HepG2 (cell line): ENCODE measurements at regions not wholly inside any gene's neighbourhood (a gene's known extent, or its start where the extent isn't known, plus 50 kb on each side); places are given as distances from the start of the nearest gene placed in this dataset.

Experiments
- ATAC-seq: fragments of 200-7000 bp; cut with Tn5 transposase; 3 replicates; pipeline ENCODE4 v1.9.1; 2020; ENCODE audit warnings: mild to moderate bottlenecking, moderate library complexity
- BruUV-seq: library from RNA; stranded (reverse); fragments of 400-500 nt; replicated peaks from 2 replicates; lab custom pipeline; 2021; lab: Mats Ljungman, UMichigan
- CTCF ChIA-PET: fragments of 300-600 bp; formaldehyde crosslinking; extraction: SDS; loops from one replicate; lab custom pipeline; 2021; ENCODE audit warnings: low total read pairs, inconsistent platforms, low intra/inter-chr PET ratio; lab: Yijun Ruan, JAX
- POLR2A ChIA-PET: fragments of 350-600 bp; sonication (Branson Sonifier 250); formaldehyde crosslinking; loops from one replicate; lab custom pipeline; 2020; ENCODE audit warnings: antibody characterized with exemption, inconsistent platforms; lab: Yijun Ruan, JAX
- DNase-seq: peaks from one replicate; pipeline ENCODE4 v3.0.0-alpha.2; 2015; ENCODE audit warnings: low spot score
- FAIRE-seq: peaks from 3 replicates; lab custom pipeline; 2011; peaks lifted over from hg19 to GRCh38; lab: Jason Lieb, UNC
- H2AFZ ChIP-seq: one replicate; pipeline ENCODE4 v1.6.1; 2011; ENCODE audit warnings: low read length, inconsistent platforms
- H3K27ac ChIP-seq: fragments of 300-600 bp; 3 replicates; pipeline ENCODE4 v1.8.0; 2011; ENCODE audit warnings: mixed run types, mild to moderate bottlenecking, mixed read lengths, low read length, inconsistent platforms; ENCODE audit not compliant: insufficient read depth; ENCODE audit errors: extremely low read length
- H3K27me3 ChIP-seq, 2 experiments: fragments of 200-600 bp in 1 of 2; 2 replicates in 1 of 2; 3 replicates in 1 of 2; pipeline versions ENCODE4 v1.6.0 to v1.8.0; 2011; ENCODE audit warnings: low read length in 2 of 2, mild to moderate bottlenecking in 2 of 2, moderate library complexity in 2 of 2, inconsistent platforms in 1 of 2; ENCODE audit not compliant: insufficient read depth in 2 of 2, control insufficient read depth in 1 of 2
- H3K36me3 ChIP-seq, 2 experiments: fragments of 200-600 bp in 1 of 2; replicated peaks in 1 of 2; 2 replicates in 1 of 2; 3 replicates in 1 of 2; pipeline versions ENCODE4 v1.5.1 to v1.8.0; 2011; ENCODE audit warnings: low read length in 2 of 2, inconsistent platforms in 1 of 2; ENCODE audit not compliant: insufficient read depth in 2 of 2, control insufficient read depth in 1 of 2
- H3K4me1 ChIP-seq: 2 replicates; pipeline ENCODE4 v1.5.1; 2012; ENCODE audit warnings: low read length, inconsistent platforms; ENCODE audit not compliant: insufficient read depth
- H3K4me2 ChIP-seq: 2 replicates; pipeline ENCODE4 v1.6.0; 2011; ENCODE audit warnings: low read depth, low read length, inconsistent platforms
- H3K4me3 ChIP-seq, 3 experiments: fragments of 200-600 bp in 1 of 3; sonication (generic), shearing (Covaris generic) in 1 of 3; replicated peaks in 1 of 3; 2 replicates each; pipeline ENCODE4 v1.5.1; 2011 to 2016; ENCODE audit warnings: low read length in 3 of 3, inconsistent platforms in 2 of 3, low read depth in 2 of 3, mild to moderate bottlenecking in 2 of 3, control low read depth in 1 of 3, mixed read lengths in 1 of 3; ENCODE audit not compliant: insufficient read depth in 1 of 3
- H3K79me2 ChIP-seq: one replicate; pipeline ENCODE4 v1.6.1; 2011; ENCODE audit warnings: low read length, inconsistent platforms; ENCODE audit not compliant: insufficient read depth
- H3K9ac ChIP-seq: 2 replicates; pipeline ENCODE4 v1.6.0; 2011; ENCODE audit warnings: mild to moderate bottlenecking, low read depth, low read length, inconsistent platforms; ENCODE audit not compliant: insufficient read depth
- H3K9me3 ChIP-seq: 2 replicates; pipeline ENCODE4 v1.5.1; 2012; ENCODE audit warnings: mild to moderate bottlenecking, low read length
- H4K20me1 ChIP-seq: 2 replicates; pipeline ENCODE4 v1.6.0; 2011; ENCODE audit warnings: inconsistent platforms, mild to moderate bottlenecking, low read length, moderate library complexity; ENCODE audit not compliant: insufficient read depth
- CHD2 ChIP-seq: IDR thresholded peaks from 2 replicates; pipeline ENCODE4 v1.6.1; 2011; ENCODE audit warnings: low read depth, low read length, improper control_type of control experiment
- EED ChIP-seq: sonication (generic); formaldehyde crosslinking; IDR thresholded peaks from 2 replicates; pipeline ENCODE4 v1.5.0; 2020; ENCODE audit warnings: mild to moderate bottlenecking, missing genetic modification reagents
- SP5 ChIP-seq: IDR thresholded peaks from 2 replicates; pipeline ENCODE4 v1.6.1; 2016; ENCODE audit warnings: low read depth, borderline replicate concordance
- STAG1 ChIP-seq: sonication (generic); formaldehyde crosslinking; IDR thresholded peaks from 2 replicates; pipeline ENCODE4 v1.4.0; 2020; ENCODE audit warnings: missing genetic modification reagents
- ZNF335 ChIP-seq: sonication (generic); formaldehyde crosslinking; IDR thresholded peaks from 2 replicates; pipeline ENCODE4 v1.4.0; 2020; ENCODE audit warnings: missing genetic modification reagents
- WGBS: methylation state at CpG from one replicate; pipeline ENCODE4 v1.1.6; 2017; ENCODE audit warnings: low lambda C conversion rate; 5-methylcytosine and 5-hydroxymethylcytosine counted together
- in situ Hi-C: cut with HindIII; loops from 2 replicates; pipeline ENCODE4 v1.10.0; 2017; ENCODE audit warnings: low pct_unique_long_range_greater_than_20kb; ENCODE audit not compliant: extremely low pct_ligation_motif_present
- intact Hi-C: fragments of 100-400 bp; cut with micrococcal nuclease; formaldehyde crosslinking; loops from one replicate; pipeline ENCODE4 v1.10.0; 2022; ENCODE audit not compliant: unreplicated experiment

DNA sequence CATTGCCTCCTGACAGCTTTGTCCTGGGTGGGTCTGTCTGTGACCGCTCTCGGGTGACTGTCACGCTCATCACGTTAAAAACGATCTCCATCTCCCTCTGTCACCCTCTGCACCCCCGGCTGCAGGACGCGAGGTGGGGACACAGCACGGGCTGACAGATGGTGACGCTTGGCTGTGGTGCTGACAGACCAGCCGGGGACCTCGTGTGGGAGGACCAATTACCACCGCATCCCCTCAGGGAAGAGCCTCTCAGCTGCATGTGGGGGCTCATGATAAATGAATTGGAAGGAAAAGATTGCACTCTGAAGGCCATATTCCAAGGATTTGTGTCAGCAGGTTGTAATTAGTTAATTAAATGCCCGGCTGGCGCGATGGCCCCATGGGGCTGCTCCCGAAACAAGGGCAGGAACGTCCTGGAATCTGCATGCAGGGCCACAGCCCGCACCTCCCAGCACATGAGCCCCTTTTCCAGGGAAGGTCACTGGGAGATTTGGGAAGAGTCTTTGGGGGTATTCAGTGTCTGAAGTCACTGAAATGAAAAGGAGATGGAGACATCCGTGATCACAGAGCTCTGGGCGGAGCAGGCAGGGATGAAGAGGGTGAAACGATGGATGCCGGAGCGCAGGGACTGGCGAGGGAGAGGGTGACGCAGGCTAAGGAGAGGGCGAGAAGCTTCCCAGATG, 87.1 kb downstream of the ERMARD start:
- H3K27ac ChIP-seq, result no peak overlapping the region
- H3K36me3 ChIP-seq, result no peaks in the 10 kb centered on the region
- H3K9me3 ChIP-seq, result no peaks in the 10 kb centered on the region
- no peaks in the 10 kb centered on the region for H4K20me1 ChIP-seq
- FAIRE-seq, result no peak
- no peak overlapping the region for H3K4me2 ChIP-seq
- ChIA-PET CTCF (no interaction called here), POLR2A (no interaction called here)
- no peak for DNase-seq
- H3K4me3 ChIP-seq, result no peak overlapping the region
- BruUV-seq, result no TSS peak
- H3K79me2 ChIP-seq, result no peaks in the 10 kb centered on the region
- 51% methylated on average over 27 of the region's 27 CpGs for WGBS
- no peak overlapping the region for H2AFZ ChIP-seq
- H3K9ac ChIP-seq, result no peak overlapping the region
- in situ Hi-C loops (no loop called here), intact Hi-C loops (no loop called here)
- peaks cover 6 to 42% of the 10 kb centered on the region in 2 experiments; a peak in 4 of 5 replicates for H3K27me3 ChIP-seq
- peak; percentile 28; the same call in 2 of the 3 replicates for ATAC-seq
- TF ChIP-seq STAG1, result peak; percentile 20; the same call in 1 of the 2 replicates
- no peak for TF ChIP-seq CHD2
- TF ChIP-seq ZNF335 (CRISPR knock-in tag), result no peak
- H3K4me1 ChIP-seq, result no peaks in the 10 kb centered on the region

GRCh38 chr6:169837529-169838250, 86.3 kb downstream of the ERMARD start:
- Histone ChIP-seq H3K4me1 (peaks cover 3% of the 10 kb centered on the region), H3K9me3 (no peaks in the 10 kb centered on the region), H3K4me3 (no peak overlapping the region), H3K9ac (no peak overlapping the region), H4K20me1 (no peaks in the 10 kb centered on the region), H3K27me3 (peaks cover 5 to 37% of the 10 kb centered on the region in 2 experiments; a peak in 4 of 5 replicates), H2AFZ (no peak overlapping the region), H3K4me2 (no peak overlapping the region), H3K27ac (no peak overlapping the region), H3K36me3 (no peaks in the 10 kb centered on the region), H3K79me2 (no peaks in the 10 kb centered on the region)
- in situ Hi-C loops (no loop called here), intact Hi-C loops (no loop called here)
- ChIA-PET POLR2A (no interaction called here), CTCF (no interaction called here)
- ATAC-seq (peak; percentile 71), DNase-seq (no peak), FAIRE-seq (no peak)
- WGBS, result 45% methylated on average over 9 of the region's 17 CpGs
- BruUV-seq, result no TSS peak
- TF ChIP-seq EED (CRISPR knock-in tag) (0 out of 2 replicates have a peak, but pooled peaks have one; percentile 19), SP5 (CRISPR knock-in tag) (no peak)
